Activated CD8-positive, alpha-beta memory T cell treated with anti-CD3 and anti-CD28 coated beads, Interleukin-2, amount 50 U/mL, for 4 hours (primary cell): ENCODE measurements at regions not wholly inside any gene's neighbourhood (a gene's known extent, or its start where the extent isn't known, plus 50 kb on each side); places are given as distances from the start of the nearest gene placed in this dataset.
A peak's percentile ranks its signal among the peaks of the same experiment; 100 is the strongest.

Experiments used
- DNase-seq: peaks from one replicate; pipeline ENCODE4 v3.0.0-alpha.2; 2020

DNA sequence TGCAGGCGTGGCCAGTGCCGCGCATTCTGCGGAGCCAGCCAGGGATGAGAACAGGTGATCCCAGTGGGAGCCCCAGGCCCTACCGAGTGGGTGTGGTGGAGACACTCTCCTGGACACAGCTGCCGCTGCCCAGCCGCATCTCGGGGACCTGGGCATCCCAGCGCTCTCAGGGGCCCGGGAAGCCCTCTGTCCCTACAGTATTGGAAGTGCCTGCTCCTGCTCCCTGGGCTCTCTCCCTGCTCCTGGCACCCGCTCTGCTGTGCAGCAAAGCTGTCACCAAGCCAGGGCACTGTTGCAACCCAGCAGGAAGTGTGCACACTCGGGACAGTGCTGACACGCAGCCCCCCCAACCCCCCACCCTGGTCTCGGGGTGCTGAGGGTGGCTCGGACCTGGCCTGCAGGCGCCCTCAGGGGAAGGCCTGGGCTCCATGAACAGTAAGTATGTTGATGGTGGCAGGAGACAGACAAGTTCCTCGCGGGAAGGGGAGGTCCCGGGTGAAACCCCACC lies 1177.4 kb upstream of the GBE1 start:
- DNase-seq: peak; percentile 6

DNA sequence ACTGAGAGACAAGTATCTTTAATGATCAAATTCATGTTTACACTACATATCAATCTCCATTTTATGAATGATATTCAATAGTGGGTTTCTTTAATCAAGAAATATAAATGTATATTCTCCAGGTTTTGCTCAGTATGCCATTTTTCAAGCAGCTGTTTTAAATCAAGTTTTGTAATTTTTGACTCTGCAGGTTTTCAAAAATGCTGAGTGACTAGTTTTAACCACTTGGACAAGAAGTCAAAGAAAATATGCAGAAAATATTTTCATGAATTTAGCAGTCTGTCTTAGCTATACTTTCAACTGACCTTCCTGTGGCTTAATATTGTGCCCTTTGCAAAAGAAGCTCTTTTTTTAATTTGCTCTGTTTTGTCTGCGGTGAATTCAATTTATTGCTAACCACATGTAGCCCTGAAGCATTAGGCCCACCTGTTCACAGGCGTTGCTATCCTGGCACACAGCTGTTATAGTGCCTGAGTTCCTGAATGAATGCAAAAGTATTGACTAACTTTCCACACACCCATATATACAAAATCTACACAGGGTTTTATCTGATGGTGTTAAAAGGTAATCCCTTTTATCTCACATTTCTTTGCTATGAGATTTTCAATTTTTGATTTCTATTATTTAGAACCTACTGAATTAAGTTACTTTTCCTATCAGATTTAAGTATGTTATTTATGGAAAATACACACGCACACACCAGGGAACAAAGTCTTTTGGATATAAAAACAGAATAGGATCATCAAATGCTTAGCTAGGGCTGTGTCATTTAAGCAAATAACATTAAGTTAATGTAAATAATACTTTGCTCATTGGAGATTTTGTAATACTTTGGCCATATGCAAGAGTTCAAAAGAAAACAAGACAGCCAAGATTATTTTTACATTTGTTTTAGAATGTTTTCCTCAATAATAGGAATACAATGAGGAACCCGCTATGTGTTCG lies 1166.1 kb upstream of the GBE1 start:
- no peak for DNase-seq

DNA sequence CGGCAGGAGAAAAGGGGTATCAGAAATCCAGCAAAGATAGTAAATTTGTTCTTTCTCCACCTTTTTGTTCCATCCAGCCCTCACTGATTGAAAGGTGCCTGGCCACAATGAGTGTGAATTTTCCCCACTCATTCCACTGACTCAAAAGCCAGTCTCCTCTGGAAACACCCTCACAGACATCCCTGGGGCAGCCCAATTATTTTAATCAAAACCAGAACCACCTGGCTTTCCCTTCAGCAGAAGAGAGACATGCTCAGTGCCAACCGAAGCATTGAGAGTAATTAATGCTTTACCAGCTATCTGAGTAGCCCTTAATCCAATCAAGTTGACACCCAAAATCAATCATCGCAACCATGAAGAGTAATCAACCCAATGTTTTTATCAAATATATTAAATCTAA lies 1129.6 kb upstream of the GBE1 start:
- DNase-seq: no peak

DNA sequence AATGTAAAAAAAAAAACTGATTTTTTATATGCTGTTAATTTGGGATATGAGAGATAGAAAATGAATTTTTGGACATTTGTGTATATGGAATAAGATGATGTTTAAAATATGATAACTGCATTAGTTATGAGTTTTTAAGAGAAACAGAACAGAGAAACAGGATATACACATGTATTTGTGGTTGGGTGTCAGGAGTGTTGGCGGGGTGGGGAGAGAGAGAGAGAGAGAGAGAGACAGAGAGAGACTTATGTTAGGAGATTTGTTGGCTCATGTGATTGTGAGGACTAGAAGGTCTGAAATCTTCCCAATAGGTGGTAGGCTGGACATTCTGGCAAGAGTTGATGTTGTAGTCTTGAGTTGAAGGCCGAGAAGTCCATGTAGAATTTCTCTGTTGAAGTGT lies 1121.6 kb upstream of the GBE1 start:
- no peak for DNase-seq

DNA sequence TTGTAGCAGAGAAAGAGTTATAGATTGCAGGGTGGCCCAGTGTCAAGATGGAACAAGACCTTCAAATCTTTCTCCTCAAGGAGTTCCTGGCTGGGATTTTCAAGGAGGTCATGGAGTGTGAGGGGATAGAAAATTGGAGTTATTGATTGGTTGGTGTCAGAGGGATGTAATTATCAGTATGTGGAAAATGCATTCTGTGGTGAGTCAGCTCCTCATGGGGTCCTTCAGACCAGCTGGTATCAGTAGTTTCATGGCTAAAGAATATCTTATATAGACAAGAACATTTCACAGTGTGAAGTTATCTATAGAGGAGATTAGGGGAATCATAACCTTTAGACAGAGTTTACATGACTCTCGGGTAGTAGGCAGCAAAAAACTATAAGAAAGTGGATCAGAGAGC lies 1114.0 kb upstream of the GBE1 start:
- DNase-seq: no peak

DNA sequence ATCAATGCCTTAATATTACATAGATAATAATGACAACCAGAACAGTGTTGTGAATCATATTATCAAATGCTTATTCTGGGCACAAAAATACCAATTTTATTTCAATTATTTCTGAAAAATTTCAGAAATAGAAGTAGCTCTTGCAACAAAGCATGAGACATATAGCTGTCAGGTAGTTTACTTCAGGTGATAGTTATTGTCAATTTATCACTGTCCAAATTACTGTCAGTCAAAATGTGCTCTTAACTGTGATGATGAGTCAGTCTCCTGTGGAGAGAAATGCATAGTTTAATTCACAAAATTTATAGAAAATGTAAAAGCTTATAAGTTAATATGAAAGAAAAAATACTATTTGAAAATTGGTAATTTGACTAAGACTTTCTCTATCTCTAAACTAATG lies 1078.4 kb upstream of the GBE1 start:
- no peak for DNase-seq

DNA sequence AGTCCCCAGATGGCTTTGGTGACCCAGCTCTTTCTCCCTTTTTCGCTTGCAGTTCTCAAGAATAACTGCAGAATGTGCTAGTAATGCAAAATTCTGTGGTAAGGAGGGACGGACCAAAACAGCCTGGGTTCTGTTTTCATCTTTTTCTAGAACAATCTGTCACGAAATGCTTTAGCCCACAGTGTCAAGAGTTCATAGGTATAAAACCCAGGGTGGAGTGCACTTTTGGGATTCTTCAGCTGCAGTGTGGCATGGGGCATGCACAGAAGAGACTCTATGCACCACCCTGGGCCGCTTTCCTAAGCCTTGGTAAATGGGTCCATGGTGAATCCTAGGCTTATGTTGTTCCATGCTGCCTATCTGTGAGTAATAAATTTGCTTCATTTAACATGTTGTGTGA lies 1072.7 kb upstream of the GBE1 start:
- no peak for DNase-seq

DNA sequence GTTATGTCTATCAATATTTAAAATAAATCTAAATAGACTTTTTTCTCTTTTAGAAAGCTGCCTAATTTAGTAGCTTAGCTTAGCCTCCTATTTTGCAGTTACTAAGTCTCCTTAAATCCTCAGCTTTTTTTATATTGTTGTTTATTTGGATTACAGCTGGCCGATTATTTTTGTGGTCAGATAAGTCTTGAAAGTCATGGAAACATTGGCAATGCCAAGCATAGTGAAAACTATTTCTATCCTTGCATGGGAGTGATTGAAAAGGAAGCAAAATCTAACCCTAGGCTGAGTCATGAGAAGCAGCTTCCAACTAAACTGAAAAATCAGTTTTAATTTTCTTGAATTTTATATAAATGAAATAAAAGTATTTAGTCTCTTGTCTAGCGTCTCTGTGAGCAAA lies 1063.0 kb upstream of the GBE1 start:
- no peak for DNase-seq

DNA sequence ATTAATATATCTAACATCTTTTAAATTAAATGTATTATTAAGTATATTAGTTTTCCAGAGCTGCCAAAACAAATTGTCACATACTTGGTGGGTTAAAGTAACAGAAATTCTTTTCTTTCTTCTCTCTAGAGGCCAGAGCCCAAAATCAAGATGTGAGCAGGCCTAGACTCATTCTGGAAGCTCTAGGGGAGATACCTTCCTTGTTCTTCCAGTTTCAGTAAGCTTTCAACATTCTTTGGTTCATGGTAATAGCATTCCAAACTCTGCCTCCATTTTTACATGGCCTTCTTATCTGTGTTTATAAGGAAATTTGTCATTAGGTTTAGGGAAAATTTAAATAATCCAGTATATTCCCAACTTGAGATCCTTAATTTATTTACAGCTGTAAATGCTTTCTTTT lies 1054.6 kb upstream of the GBE1 start:
- DNase-seq: no peak

DNA sequence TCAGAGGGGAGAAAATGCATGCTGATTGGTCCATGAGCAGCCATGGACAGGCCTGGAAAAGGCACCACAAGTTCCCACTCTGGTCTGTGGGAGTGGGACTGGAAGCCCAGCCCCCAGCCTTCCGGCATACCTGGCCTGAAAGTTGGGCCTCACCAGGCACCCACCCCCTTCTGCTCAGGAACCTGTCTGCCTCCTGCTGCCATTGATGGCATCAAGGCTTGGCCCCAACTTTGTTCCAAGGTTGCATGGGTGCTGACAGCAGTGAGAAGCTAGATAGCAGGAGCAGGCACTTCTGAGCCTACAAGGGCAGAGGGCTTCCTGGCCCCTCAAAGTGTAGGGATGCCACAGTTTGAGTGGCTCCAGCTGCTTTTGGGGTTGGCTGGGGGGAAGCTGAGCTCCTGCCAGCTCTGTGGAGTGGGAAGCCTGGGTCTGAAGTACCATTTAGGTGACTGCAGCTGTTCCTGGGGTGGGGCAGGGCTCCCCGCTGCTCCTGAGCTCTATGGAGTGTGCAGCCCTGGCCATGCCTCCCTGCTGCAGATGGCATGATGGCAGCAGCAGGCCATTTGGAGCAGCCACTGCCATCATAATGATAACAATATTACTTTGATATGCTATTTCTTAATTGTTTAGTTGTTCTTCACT lies 1054.1 kb upstream of the GBE1 start:
- no peak for DNase-seq

DNA sequence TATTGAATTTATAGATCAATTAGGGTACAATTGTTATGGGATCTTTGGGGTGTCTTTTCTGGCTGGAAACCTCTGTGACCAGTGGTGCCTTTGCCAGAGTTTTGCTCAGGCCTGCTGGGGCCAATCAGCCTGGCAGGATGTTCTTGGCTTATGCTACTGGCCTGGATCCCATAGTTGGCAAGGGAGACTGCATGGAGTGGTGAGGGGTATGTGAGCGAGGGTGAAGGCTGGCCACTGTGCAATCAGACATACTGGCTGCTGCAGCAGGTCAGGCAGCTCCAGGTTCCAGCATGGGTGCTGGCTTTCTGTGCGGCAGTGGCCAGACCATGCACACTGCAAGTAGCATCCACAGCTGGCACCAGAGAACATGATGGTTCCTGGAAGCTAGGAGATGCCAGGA lies 1053.2 kb upstream of the GBE1 start:
- no peak for DNase-seq

DNA sequence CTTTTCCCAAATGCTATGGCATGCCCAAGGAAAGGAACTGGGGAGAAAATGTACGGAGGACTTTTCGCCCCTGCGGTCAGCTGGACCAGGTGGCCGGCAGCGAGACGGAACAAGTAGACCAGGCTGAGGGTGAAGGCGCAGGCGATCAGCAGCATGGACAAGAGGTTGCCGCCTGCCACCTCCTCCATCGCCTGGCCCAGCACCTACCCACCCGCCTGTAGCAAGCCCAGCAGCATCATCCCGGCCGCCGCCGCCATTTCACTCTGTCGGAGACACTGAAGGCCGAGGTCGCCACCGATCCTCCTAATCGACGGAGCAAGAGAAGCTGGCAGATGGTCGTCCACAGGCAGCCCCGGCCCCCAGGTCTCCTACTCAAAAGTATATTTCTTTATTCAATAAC lies 1046.3 kb upstream of the GBE1 start:
- DNase-seq: peak; percentile 14

DNA sequence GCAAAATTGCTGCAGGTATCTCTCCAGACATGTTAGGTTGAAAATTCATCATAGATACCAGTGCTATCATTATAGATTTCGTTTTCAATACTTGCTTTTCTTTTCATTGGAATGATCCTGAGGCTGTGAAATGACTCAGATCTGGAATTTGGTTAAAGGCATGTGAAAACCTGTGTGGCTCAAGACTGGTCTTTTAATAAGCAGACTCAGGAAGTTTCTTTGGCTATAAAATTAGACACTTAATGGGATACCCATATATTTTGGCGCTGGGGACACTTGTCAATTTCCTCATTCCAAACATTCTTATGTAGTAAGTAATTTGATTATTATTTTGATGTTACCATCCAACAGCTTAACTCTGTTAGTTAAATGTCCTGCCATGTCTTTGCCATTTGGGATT lies 1041.1 kb upstream of the GBE1 start:
- no peak for DNase-seq

DNA sequence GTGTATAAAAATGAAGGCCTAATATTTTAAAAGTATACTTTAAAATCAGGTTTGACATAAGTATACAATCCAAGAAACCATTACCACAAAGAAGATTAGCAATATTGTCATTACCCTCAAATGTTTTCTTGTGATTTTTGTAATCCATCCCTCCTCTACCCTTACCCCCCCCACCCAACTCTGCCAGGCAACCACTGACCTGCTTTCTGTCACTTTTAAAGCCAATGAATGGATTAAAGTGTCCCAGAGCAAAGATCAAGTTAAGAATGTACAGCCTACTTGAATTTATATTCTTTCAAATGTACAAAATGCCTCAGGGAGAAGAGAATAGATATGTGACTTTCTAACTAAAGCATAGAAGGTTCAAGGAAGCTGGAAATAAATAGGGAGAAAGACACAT lies 1038.8 kb upstream of the GBE1 start:
- DNase-seq: no peak

DNA sequence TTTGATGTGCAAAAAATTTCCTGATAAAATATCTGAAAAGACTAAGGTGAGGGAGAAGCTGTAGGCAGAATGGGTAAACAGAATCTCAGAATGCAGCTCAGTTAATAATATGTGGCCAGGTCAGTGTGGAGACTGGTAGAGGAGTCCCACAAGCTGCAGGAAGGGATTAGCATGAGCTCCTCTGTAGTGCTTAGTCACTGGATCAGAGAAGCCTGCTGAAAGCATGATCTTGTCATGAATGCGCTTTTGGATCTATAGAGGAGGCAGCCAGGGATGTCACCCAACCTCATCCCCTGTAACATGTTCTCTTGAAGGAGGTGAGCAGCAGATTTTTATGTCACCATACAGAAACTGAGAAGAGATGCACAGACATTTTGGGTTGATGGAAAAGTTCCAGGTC lies 1035.3 kb upstream of the GBE1 start:
- DNase-seq: no peak

DNA sequence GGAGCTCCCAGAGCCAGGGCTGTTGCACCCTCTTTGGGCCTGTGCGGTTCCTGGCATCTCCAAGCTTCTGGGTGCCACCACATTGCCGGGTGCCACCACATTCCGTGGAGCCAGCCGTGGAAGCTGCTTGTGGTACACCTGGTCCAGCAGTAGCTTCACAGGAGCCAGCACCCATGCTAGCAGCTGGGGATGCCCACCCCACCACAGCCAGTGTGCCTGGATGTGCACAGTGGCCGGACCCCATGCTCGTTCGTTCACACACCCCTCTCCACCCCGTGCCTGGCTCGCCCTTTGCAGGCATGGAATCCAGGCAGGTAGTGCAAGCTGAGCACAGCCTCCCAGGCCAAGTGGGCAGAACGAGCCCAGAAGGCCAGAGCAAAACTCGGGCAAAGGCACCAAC lies 1029.8 kb upstream of the GBE1 start:
- DNase-seq: no peak

DNA sequence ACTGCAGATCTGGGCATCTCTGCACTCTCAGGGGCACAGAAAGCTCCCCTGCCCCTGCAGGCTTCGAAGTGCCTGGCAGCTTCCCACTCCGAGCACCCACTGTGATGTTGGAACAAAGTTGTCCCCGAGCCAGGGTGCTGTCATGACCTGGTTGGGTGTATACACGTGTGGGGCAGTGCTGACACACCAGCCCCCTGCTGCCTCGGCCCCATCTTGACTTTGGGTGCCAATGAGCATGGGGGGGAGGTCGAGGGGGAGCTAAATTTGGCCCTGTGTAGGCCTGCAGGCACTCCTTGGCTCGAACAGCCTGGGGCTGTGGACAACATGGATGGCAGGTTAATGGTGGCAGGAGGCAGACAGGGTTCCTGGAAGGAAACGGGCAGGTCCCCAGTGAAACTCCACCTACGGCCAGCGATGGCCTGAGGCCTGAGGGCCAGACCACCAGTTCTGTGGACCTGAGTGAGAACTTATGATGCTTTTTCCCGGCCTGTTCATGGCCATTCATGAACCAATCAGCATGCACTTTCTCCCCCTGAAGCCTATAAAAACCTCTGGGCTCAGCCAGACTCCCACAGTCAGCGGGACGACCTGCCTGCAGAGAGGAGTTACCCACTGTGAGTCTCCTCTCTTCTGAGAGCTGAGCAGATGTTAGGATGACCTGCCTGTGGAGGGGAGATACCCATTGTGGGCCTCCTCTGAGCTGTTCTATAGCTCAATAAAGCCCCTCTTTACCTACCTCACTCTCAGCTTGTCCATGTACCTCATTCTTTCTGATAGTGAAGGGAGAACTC lies 1029.1 kb upstream of the GBE1 start:
- no peak for DNase-seq

DNA sequence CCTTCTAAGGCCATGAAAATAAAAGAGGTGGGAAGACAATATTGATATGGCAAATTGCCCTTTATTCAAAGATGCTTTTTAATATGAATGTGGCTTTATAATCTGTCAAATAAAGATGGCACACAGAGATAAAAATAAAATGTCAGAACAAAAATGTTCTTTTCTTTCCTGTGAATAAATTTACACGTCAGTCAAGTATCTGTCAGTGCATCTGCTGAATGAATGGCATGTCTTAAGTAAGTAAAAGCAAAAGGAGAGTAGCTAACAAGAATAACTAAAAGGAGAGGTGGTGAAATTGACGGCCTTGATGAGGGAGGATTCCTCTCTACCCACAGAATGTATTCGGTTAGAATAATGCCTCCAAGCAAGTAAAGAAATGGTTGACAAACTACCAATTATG lies 1021.7 kb upstream of the GBE1 start:
- no peak for DNase-seq

DNA sequence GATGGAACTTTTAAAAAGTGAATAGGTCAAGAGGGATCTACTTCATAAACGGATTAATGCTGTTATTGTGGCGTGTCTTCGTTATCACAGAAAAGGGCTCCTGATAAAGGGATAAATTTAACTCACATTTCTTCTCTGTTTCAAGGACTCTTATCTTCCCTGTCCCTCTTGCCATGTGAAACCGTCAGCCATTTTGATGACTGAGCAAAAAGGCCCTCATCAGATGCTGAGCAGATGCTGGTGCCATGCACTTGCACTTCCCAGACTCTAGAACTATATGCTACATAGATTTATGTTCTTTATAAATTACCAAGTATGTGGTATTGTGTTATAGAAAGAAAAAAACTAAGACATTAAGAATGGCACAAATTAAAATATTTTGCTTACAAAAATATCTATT lies 1011.8 kb upstream of the GBE1 start:
- DNase-seq: no peak

DNA sequence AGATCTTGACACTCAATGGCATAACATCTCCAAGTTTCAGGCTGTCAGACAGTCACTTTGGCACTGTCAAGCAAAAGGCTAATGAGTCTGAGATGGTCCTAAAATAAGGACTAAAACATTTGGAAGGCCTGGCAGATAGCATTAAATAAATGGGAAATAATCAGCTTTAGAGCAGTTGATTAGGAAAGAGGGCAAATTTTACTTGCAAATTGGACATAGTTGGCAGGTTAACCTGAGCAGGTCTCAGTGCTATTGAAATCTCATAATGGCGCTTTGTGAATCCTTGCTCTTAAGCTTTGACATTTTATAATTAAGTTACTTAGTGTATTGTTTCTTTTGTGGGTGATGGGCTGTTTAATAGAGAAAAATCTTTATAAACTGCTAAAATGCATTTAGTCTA lies 1003.1 kb upstream of the GBE1 start:
- DNase-seq: no peak

DNA sequence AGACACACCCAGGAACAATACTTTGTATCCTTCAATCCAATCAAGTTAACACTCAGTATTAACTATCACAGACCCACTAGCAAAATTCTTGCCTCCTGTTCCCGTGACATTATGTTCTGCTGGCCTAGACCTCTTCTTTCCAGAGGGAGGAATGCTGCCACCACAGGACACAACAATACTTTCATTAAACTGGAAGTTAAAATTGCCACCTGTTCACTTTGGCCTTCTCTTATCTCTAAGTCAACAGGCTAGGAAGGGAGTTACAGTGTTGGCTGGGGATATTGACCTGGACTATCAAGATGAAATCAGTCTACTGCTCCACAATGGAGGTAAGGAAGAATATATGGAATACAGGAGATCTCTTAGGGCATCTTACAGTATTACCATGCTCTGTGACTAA lies 1000.4 kb upstream of the GBE1 start:
- no peak for DNase-seq

DNA sequence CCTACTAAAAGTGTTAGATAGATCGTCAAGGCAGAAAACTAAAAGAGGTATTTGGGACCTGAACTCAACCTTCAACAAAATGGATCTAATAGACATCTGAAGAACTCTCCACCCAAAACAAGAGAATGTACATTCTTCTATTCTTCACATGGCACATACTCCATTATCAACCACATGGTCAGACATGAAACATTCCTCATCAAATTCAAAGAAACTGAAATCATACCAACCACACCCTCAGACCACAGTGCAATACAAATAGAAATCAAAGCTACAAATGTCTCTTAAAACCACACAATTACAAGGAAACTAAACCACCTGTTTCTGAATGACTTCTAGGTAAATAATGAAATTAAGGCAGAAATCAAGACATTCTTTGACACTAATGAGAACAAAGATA lies 984.1 kb upstream of the GBE1 start:
- no peak for DNase-seq

DNA sequence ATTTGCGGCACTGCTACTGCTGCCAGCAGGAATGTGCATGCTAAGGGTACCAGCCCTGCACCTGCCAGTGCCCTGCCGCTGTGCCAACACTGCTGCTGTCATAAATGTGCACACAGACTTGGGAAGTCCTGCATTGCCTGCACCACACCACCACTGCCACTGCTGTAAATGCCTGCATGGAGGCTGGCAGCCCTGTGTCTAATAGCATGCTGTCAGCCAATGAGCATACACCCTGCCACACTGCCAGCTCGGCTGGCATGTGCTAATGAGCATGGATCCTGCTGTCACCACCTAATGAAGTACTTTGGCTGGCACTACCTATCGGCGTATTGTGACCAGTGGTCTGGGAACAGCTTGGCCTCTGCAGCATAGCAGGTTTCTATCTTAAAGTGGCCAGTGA lies 981.8 kb upstream of the GBE1 start:
- no peak for DNase-seq

DNA sequence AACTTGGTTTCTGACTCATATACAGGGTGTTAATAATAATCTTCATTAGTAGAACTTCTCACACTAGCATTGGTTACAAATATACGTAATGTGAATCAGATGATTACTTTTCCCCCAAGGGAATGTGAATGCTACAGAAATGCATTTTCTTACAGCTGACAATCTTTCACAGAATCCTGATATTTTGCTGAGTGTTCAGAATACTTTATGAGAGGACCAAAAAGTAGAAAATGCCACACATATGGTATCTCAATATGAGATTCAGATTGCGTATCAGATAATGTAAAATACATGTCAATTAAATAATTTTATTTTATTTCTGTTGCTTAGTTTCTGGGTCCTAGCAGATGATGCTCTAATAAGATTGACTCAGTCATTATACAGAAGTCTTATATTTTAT lies 979.9 kb upstream of the GBE1 start:
- no peak for DNase-seq
